ENCODE measurements at regions not wholly inside any gene's neighbourhood (a gene's known extent, or its start where the extent isn't known, plus 50 kb on each side); places are given as distances from the start of the nearest gene placed in this dataset.
A peak's percentile ranks its signal among the peaks of the same experiment; 100 is the strongest.

GRCh38 chr10:59595593-59595992, 114.1 kb downstream of the SLC16A9 start:
- FAIRE-seq = no peak

- no peak for FAIRE-seq
These were observed 115.9 kb downstream of the SLC16A9 start for GRCh38 chr10:59593768-59594167.

GRCh38 chr10:59589796-59590195, 119.9 kb downstream of the SLC16A9 start:
- FAIRE-seq = no peak

GRCh38 chr10:59588791-59589190, 120.9 kb downstream of the SLC16A9 start:
- no peak for FAIRE-seq

- no peak for FAIRE-seq
These were observed 121.9 kb downstream of the SLC16A9 start for GRCh38 chr10:59587756-59588140.

- no peak for FAIRE-seq
These were observed 122.4 kb downstream of the SLC16A9 start for GRCh38 chr10:59587083-59587755.

- no peak for FAIRE-seq
These were observed 123.2 kb downstream of the SLC16A9 start for GRCh38 chr10:59586407-59586891.

GRCh38 chr10:59585046-59585700, 124.5 kb downstream of the SLC16A9 start:
- no peak for FAIRE-seq

GRCh38 chr10:59582780-59583179, 126.9 kb downstream of the SLC16A9 start:
- no peak for FAIRE-seq

- FAIRE-seq = no peak
These were observed 127.6 kb downstream of the SLC16A9 start for GRCh38 chr10:59582058-59582457.

GRCh38 chr10:59580026-59580863, 129.4 kb downstream of the SLC16A9 start:
- peak; percentile 92 for FAIRE-seq

GRCh38 chr10:59578741-59579140, 130.9 kb downstream of the SLC16A9 start:
- no peak for FAIRE-seq

GRCh38 chr10:59577984-59578383, 131.7 kb downstream of the SLC16A9 start:
- FAIRE-seq = no peak

- no peak for FAIRE-seq
These were observed 134.4 kb downstream of the SLC16A9 start for GRCh38 chr10:59575269-59575668.

GRCh38 chr10:59563531-59563930, 146.1 kb downstream of the SLC16A9 start:
- no peak for FAIRE-seq

- FAIRE-seq = no peak
These were observed 147.5 kb downstream of the SLC16A9 start for GRCh38 chr10:59562126-59562525.

- no peak for FAIRE-seq
These were observed 148.1 kb downstream of the SLC16A9 start for GRCh38 chr10:59561477-59562121.

GRCh38 chr10:59560990-59561389, 148.7 kb downstream of the SLC16A9 start:
- no peak for FAIRE-seq

- FAIRE-seq = no peak
These were observed 149.5 kb downstream of the SLC16A9 start for GRCh38 chr10:59560161-59560560.

- no peak for FAIRE-seq
These were observed 151.6 kb downstream of the SLC16A9 start for GRCh38 chr10:59558066-59558465.

GRCh38 chr10:59557642-59558041, 152.0 kb downstream of the SLC16A9 start:
- FAIRE-seq = no peak

- no peak for FAIRE-seq
These were observed 152.6 kb downstream of the SLC16A9 start for GRCh38 chr10:59557052-59557451.

All from islet of Langerhans (tissue), 1 donor.